ENCODE measurements at regions not wholly inside any gene's neighbourhood (a gene's known extent, or its start where the extent isn't known, plus 50 kb on each side); places are given as distances from the start of the nearest gene placed in this dataset.

DNA sequence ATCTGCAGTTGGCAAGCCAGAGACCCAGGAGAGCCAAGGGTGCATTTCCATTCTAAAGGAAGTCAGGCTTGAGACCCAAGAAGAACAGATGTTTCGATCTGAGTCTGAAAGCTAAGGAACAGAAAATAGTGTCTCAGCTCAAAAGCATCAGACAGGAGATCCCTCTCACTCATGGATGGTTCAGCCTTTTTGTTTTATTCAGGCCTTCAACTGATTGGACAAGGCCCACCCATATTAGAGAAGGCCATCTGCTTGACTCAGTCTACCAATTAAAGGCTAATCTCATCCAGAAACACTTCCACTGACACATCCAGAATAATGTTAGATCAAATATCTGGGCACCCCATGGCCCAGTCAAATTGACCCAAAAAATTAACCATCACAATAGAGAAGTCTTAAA, 255.0 kb downstream of the TXNL1 start:
- no peak for DNase-seq (ENCODE audit: low spot score)
- in situ Hi-C loops (cut with MboI; ENCODE audit: low pct_unique_long_range_greater_than_20kb, low sequenced_read_pairs, unreplicated experiment) = no loop called here
- TF ChIP-seq, protein P1, sequence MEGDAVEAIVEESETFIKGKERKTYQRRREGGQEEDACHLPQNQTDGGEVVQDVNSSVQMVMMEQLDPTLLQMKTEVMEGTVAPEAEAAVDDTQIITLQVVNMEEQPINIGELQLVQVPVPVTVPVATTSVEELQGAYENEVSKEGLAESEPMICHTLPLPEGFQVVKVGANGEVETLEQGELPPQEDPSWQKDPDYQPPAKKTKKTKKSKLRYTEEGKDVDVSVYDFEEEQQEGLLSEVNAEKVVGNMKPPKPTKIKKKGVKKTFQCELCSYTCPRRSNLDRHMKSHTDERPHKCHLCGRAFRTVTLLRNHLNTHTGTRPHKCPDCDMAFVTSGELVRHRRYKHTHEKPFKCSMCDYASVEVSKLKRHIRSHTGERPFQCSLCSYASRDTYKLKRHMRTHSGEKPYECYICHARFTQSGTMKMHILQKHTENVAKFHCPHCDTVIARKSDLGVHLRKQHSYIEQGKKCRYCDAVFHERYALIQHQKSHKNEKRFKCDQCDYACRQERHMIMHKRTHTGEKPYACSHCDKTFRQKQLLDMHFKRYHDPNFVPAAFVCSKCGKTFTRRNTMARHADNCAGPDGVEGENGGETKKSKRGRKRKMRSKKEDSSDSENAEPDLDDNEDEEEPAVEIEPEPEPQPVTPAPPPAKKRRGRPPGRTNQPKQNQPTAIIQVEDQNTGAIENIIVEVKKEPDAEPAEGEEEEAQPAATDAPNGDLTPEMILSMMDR (IDR thresholded peaks at IDR 0.05; ENCODE audit: extremely low read depth, insufficient read depth, missing control alignments) = no peak

DNA sequence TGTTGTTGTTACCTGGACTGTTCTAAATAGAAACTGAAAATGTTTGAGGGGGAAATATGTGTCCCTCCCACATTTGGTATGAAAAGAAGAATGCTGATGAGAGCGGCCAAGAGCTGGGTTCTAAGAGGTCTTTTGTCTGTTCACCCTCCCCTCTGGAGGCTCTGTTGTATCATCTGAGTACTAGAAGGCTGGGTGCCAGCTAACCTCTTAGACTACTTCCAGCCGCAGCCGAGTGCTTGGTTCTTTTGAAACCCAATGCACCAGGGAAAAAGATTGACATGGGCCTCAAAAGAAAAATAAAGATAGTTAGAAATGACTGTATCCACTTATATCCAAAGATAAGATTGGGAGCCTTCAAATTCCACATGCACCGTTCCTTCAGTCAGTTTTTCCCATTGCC, 255.9 kb downstream of the TXNL1 start:
- DNase-seq (ENCODE audit: low spot score) = no peak
- in situ Hi-C loops (cut with MboI; ENCODE audit: low pct_unique_long_range_greater_than_20kb, low sequenced_read_pairs, unreplicated experiment) = no loop called here
- TF ChIP-seq, protein P1 (IDR thresholded peaks at IDR 0.05; ENCODE audit: extremely low read depth, insufficient read depth, missing control alignments) = no peak

DNA sequence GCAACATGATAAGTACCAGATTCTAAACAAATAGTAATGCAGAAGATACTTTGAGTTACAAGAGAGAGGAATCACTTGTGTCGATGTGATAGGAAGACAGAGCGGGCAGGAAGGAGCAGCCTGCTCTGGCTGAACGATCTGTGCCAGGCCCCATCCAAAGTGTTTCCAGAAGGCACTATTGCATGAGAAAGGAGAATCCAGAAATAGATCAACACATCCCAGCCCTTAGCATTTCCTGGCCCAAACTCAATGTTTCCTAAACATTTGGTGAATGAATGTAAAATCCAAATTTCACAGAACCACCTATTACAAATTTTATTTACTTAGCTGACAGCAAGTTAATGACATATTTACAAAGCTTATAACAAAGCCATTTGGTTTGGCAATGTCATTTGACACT, 257.2 kb downstream of the TXNL1 start:
- TF ChIP-seq, protein P1 (IDR thresholded peaks at IDR 0.05; ENCODE audit: extremely low read depth, insufficient read depth, missing control alignments) = no peak
- in situ Hi-C loops (cut with MboI; ENCODE audit: low pct_unique_long_range_greater_than_20kb, low sequenced_read_pairs, unreplicated experiment) = no loop called here
- no peak for DNase-seq (ENCODE audit: low spot score)

DNA sequence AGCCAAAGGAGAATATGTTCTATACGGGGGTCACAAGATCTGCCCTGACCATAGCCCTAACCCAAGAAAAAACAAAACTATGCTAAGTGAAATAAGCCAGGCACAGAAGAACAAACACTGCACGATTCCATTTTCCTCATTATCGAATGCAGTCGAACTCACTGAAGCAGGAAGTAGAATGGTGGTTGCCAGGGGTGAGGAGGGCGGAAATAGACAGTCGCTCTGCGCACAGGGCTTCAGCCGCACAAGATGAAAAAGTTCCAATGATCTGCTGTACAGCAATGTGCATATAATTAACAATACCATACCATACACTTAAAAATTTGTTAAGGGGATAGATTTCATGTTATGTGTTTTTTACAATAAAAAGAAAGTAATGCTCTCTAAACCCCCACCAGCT, 257.7 kb downstream of the TXNL1 start:
- in situ Hi-C loops (cut with MboI; ENCODE audit: low pct_unique_long_range_greater_than_20kb, low sequenced_read_pairs, unreplicated experiment) = no loop called here
- no peak for DNase-seq (ENCODE audit: low spot score)
- TF ChIP-seq, protein P1 (IDR thresholded peaks at IDR 0.05; ENCODE audit: extremely low read depth, insufficient read depth, missing control alignments) = no peak

DNA sequence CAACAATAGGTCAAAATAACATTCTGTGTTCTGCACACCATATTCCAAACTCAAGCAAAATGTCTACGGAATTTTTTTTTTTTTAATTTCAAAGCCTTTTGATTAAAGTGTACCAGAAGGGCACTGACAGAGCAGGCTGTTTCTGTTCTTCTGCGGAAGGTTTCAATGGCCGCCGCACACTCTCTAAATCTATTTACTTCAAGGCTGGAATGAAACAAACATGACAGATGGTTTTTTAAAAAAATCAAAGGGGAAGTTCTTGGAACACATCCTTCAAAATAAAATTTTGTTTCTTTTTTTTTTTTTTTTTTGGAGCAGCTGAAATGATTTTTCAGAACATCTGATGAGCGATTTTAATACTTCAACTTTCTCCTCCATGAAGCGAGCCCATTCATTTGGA, 259.1 kb downstream of the TXNL1 start:
- no peak for DNase-seq (ENCODE audit: low spot score)
- TF ChIP-seq, protein P1 (IDR thresholded peaks at IDR 0.05; ENCODE audit: extremely low read depth, insufficient read depth, missing control alignments) = no peak
- in situ Hi-C loops (cut with MboI; ENCODE audit: low pct_unique_long_range_greater_than_20kb, low sequenced_read_pairs, unreplicated experiment) = no loop called here

DNA sequence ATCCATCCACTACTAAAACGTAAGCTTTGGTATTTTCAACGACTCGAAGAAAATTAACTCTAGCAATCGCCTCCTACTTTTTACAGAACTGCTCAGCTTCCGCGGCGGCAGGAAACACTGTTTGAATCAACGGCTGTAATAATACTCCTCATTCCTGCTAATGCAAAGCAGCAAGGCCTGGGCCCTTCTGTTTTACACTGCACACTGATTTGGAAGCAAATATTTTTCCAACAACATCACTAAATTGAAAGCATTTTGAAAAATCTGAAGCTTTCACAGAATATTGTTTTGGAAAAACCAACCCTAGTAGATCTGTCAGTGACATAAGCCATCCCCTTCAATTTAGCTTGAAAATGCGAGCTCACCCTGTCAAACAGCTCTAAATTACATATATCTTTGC, 261.2 kb downstream of the TXNL1 start:
- in situ Hi-C loops (cut with MboI; ENCODE audit: low pct_unique_long_range_greater_than_20kb, low sequenced_read_pairs, unreplicated experiment) = no loop called here
- DNase-seq (ENCODE audit: low spot score) = no peak
- TF ChIP-seq, protein P1 (IDR thresholded peaks at IDR 0.05; ENCODE audit: extremely low read depth, insufficient read depth, missing control alignments) = no peak
